NCI-H446 treated with DMSO at 0.1 percent for 48 hours (cell line): ENCODE measurements at regions not wholly inside any gene's neighbourhood (a gene's known extent, or its start where the extent isn't known, plus 50 kb on each side); places are given as distances from the start of the nearest gene placed in this dataset.

ENCODE experiments used
- DNase-seq: peaks from one replicate; lab custom pipeline; 2025; lab: John Stamatoyannopoulos, UW

DNA sequence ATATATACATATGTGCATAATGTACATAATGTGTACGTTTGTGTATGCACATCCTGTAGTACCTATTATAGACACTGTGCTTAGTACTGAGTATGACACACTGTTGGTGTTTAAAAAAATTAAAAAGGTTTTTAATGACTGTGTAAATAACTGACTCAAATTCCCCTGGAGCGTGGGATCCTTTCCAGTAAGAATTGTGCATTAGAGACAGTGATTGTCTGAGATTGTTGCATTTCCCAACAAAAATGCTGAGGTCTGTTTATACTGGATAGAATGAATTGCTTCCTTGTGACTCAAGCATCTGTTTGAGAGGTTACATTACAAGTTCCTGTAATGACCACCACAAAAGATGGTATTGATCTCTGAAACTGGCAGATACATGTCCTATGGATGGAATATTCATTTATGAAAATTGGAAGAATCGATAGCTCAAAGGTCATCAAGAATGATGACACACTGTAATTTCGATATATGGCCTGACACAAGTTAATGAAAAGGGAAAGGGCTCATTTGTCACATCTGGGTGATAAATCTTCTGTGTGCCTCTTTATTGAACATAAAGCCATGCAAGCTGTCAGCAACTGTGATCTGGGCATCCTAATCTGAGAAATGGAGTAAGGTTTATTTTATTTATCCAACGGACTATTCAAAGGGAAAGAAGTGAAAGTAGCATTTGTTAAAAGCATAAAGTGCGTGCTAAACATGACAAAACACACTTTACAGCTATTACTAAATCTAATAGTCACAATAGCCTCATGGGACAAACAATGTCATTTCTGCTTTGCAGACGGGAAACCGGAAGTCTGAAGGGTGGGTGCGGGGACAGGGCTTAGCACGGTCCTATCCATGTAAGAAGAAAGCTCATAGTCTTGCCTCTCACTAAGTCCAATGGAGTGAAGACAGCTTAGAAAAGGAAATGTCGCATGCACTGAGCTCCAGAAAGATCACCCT lies 228.8 kb downstream of the CDH11 start:
- DNase-seq: no peak

- no peak for DNase-seq
Observed at GRCh38 chr16:64889446-64889845, 232.4 kb downstream of the CDH11 start.

GRCh38 chr16:64887651-64888050 lies 234.2 kb downstream of the CDH11 start:
- DNase-seq: no peak

DNA sequence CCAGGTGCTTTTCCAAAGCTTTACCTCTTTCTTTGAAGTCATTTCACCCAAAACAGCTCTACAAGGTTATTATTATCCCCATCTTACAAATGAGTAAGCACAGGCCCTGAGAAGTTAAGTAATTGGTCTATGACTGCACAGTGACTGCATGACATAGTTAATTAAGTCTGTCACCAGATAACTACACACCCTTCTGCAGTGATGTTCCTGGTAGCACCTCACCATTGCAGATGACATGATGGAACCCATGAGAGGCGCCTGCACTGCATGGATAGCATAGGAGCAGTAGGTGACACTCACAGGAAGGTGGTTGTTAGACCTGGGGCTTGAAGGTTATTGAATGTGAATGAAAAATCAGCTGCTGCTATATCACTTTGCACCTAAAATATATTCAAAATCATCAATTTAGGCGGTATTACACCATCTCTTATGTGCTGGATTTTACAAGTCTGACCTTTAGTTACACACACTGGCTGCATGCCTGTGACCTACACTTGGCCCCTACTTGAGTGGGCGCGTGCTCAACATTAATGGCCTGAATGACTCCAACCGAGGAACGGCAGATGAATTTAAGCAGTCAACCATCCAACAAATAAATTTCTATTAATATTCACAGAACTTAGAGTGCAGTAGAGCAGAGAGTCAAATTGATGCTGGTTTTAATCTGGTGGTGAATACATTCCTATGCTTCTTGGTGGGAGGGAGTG lies 239.6 kb downstream of the CDH11 start:
- no peak for DNase-seq

GRCh38 chr16:64880994-64881393 lies 240.9 kb downstream of the CDH11 start:
- no peak for DNase-seq

DNA sequence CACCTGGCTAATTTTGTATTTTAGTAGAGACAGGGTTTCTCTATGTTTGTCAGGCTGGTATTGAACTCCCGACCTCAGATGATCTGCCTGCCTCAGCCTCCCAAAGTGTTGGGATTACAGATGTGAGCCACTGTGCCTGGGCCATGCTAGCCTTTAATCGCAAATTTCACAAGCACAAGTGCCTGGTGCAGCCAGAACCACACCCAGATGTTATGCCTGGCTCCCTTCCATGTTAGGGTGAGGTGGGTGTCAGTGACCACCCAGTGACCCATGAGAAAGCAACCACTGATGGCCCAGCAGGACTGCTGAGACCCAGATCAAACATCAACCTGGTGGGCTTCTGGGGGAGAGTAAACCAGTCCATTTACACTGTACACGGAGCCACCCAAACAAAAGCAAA lies 241.9 kb downstream of the CDH11 start:
- no peak for DNase-seq

- DNase-seq: peak; percentile 20
Observed at GRCh38 chr16:64878940-64879339, 242.9 kb downstream of the CDH11 start.

DNA sequence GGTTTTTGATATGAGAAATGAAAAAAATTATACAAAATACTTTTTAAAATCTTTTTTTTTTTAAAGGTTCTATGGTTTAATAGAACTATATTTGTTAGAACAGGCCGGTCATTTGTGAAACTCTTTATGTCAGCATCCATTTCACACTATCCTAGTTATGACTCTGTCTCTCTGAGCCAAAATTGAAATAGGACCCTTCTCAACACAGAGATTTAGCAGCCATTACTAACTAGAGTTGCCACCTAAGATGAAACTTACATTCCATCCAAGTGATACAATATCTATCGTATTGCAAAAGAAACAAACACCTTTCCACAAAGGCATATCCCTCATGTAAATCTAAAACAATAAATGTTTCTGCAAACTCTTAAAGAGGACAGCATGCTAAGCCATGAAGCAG lies 249.8 kb downstream of the CDH11 start:
- no peak for DNase-seq

- DNase-seq: no peak
Observed at GRCh38 chr16:64870859-64871258, 251.0 kb downstream of the CDH11 start.

DNA sequence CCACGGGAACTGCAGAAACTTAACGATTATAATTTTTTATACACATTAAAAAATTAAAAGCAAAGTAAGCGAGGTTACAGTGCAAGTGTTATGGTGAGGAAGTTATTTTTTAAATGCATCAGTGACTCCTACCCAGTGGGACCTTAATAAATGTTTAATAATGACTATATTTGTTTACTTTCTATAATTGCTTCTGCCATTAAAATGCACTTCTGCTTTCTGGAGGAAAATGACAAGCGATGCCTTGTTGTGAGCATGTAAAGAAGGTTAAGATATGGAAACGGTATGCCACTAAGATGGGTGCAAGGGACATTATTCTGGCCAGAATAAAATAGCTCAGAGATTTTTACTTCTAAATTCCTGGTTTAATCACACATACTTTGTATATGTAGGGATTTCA lies 252.1 kb downstream of the CDH11 start:
- DNase-seq: no peak

DNA sequence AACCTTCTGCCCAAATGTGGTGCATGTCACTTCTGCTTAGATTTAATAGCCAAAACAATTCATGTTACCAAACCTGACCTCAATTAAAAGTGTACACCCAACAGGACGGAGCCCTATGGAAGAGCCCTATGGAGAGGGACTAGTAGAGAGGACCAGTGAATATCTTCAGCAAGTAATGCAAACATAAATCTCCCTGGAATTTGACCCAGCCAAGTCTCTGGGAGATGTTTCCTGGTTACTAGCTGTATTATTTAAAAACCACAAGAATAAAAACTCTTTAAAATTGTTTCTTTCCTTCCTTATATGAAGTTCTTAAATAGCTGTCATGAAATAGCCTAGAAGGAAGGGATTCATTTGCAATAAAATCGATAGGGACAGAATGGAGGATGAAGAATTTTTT lies 255.8 kb downstream of the CDH11 start:
- no peak for DNase-seq

DNA sequence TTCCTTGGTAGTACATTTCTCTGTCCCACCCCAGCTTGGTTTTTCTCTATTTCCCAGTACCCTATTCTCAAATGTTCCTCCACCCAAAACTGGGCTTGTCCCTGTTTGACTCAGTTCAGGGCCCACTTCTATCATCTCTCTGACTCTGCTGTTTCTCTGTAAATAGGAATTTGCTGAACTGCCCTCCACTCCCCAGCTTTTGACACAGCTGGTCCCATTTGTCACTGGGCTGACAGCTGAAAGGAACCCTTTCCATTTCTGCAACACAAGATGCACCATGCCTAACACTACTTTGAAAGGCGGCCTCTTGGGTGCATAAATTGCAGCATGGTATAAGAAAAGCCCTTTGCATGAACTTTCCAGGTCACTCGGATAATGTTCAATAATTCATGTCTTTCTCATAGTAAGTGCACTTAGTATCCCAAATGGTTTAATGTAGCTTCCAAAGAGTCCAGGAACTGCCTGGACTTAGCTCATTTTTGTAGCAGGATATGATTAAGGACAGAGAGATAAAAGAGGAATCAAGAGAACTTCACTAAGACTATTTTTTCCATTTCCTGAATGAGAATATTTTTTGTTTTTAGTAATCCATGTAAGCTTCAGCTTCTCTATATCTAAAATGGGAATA lies 256.7 kb downstream of the CDH11 start:
- DNase-seq: peak; percentile 8

GRCh38 chr16:64864232-64864809 lies 257.5 kb downstream of the CDH11 start:
- DNase-seq: peak; percentile 93

DNA sequence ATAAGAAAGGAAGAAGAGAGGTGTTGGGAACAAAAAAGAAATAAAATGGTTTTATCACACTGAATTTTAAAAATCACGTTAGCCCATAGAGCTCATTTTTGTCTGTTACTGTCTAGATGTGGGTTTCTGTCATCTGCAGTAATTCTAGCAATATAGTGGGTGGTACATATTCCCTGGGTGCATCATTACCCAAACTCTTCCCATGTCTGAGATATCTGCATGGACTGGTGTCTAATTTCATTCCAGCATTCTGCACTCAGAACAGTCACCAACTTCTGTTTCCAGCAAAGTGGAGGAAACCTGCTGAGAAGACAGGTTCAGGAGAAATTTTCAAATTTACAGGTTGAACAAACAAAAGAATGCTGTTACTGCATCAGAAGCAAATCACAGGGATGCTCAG lies 263.8 kb downstream of the CDH11 start:
- no peak for DNase-seq

GRCh38 chr16:64857411-64857810 lies 264.5 kb downstream of the CDH11 start:
- no peak for DNase-seq

- DNase-seq: no peak
Observed at GRCh38 chr16:64853551-64853950, 268.3 kb downstream of the CDH11 start.

- no peak for DNase-seq
Observed at GRCh38 chr16:64846966-64847365, 274.9 kb downstream of the CDH11 start.

DNA sequence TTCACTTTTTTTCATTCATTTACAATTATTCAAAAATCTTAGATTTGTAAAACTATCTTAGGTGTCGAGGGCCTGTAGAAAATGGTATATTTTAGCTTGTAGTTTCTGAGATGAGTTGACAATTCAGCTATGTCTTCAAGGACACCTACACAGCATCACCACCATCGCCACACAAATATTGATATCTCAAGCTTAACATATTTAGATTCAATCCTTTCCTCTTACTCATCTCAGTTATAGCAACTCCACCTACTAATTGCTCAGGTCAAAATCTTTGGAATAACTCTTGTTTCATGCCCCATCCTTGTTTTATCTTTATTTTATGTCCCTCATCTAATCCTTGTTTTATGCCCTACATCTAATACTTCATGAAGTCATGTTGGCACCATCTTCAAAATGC lies 276.8 kb downstream of the CDH11 start:
- DNase-seq: no peak

DNA sequence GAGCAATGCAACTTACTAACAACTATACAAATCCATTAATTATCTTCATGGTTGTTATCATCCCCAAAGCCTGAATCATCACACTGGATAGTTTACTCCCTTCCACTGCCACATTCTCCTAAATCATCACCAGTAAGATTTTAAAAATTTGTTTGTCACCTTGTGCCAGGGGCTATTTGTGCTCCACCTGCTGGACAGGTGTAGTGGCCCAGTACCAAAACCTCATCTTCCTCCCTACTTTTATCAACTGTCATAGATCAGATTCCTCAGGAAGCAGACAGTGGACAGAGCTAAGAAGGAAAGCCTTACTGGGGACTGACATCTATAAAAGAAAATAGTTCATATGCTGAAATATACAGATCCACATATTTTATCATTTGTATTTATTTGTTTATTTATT lies 280.4 kb downstream of the CDH11 start:
- DNase-seq: no peak

GRCh38 chr16:64841071-64841470 lies 280.8 kb downstream of the CDH11 start:
- no peak for DNase-seq

DNA sequence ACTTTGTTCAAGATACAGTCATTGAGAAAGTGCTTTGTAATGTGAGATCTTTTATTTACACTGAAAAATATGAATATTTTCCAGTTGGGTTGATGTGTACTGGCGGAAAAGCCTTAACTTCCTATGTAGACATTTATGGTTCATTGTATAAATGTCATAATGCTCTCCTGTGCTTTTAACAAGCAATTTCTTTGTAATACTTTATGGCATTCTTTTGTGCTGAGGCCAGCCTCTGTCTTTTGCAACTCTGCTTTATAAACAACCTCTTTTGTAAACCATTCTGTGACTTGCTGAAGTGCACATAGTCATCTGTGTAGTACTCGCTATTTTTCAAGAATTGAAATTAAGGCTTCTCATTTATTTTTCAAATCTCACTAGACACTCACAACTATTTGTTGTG lies 291.2 kb downstream of the CDH11 start:
- no peak for DNase-seq

GRCh38 chr16:64829678-64830077 lies 292.2 kb downstream of the CDH11 start:
- no peak for DNase-seq

DNA sequence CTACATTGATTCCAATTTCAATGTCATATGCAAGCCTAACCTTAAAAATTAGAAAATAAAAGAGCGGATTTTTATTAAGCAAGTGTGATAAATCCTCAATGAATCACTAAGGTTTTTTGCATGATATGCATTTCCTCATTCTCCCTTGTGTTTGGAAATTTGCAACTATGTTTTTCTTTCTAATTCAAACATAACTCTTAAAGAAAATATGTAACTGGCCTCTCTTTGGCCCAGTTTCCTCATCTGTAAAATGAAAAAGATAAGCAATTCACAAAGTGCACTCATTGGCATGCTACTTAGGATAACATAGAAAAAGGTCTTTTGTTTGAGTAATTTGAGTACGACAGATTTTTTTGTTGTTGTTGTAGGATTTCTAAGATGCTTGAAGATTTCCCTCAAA lies 295.5 kb downstream of the CDH11 start:
- DNase-seq: no peak
